Heart left ventricle (tissue), 13 donors: ENCODE measurements at regions not wholly inside any gene's neighbourhood (a gene's known extent, or its start where the extent isn't known, plus 50 kb on each side); places are given as distances from the start of the nearest gene placed in this dataset.

Experiments used
- POLR2A ChIP-seq, 2 donors: fragments of 450-650 bp; IDR thresholded peaks; one replicate each; pipeline ENCODE4 v1.6.1; 2017; ENCODE audit warnings: antibody characterized with exemption in 2 of 2, mild to moderate bottlenecking in 2 of 2, moderate library complexity in 2 of 2
- TF ChIP-seq, protein P1 (sequence below), 12 donors: fragments of 200-600 bp; sonication (generic) in 4 of 12; IDR thresholded peaks; one replicate each; pipeline versions ENCODE4 v1.5.0 to v1.8.0; 2018 to 2022; ENCODE audit warnings: antibody characterized with exemption in 12 of 12, mild to moderate bottlenecking in 5 of 12
- donor health status: ischemic (EF 13 %, LVEDD 7.1; RV severe dilation, severe dysfunction).
- donor health status: DM: no; HTN: yes; CAD: no.
- donor health status: DM: no; HTN: no; CAD: no.
- donor health status: ischemic (EF 25% LVEDD 6.9; RV normal size, moderate dysfunction).
- donor health status: ischemic (EF 25% LVEDD 5.7; RV mildly dilated, moderate dysfunction).
- donor health status: ischemic (EF 35%, LVEDD 5.7; RV mildly dilated, moderate dysfunction).
- donor health status: nonischemic (EF 11% LVEDD 7.7; RV severe dilation, severe dysfunction).
- donor health status: DM: yes; HTN: yes; CAD: no.
- donor health status: PGD.
- donor health status: ischemic (EF 29% LVEDD 5.4; RV normal size, mild dysfunction).
- donor health status: nonischemic (EF 23%, LVEDD 6.1; RV moderate dilation, normal function).

DNA sequence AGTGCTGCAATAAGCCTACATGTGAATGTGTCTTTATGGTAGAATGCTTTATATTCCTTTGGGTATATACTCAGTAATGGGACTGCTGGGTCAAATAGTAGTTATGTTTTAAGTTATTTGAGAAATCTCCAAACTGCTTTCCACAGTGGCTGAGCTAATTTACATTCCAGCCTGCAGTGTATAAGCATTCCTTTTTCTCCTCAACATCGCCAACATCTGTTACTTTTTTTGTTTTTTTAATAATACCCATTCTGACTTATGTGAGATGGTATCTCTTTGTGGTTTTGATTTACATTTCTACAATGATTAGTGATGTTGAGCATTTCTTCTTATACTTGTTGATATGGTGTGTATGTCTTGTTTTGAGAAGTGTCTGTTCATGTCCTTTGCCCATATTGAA lies 1186.2 kb downstream of the BCL11B start:
- no peak for TF ChIP-seq POLR2A (IDR thresholded peaks at IDR 0.05)
- TF ChIP-seq, protein P1, sequence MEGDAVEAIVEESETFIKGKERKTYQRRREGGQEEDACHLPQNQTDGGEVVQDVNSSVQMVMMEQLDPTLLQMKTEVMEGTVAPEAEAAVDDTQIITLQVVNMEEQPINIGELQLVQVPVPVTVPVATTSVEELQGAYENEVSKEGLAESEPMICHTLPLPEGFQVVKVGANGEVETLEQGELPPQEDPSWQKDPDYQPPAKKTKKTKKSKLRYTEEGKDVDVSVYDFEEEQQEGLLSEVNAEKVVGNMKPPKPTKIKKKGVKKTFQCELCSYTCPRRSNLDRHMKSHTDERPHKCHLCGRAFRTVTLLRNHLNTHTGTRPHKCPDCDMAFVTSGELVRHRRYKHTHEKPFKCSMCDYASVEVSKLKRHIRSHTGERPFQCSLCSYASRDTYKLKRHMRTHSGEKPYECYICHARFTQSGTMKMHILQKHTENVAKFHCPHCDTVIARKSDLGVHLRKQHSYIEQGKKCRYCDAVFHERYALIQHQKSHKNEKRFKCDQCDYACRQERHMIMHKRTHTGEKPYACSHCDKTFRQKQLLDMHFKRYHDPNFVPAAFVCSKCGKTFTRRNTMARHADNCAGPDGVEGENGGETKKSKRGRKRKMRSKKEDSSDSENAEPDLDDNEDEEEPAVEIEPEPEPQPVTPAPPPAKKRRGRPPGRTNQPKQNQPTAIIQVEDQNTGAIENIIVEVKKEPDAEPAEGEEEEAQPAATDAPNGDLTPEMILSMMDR (IDR thresholded peaks at IDR 0.05): no peak
